ENCODE measurements at regions not wholly inside any gene's neighbourhood (a gene's known extent, or its start where the extent isn't known, plus 50 kb on each side); places are given as distances from the start of the nearest gene placed in this dataset.

DNA sequence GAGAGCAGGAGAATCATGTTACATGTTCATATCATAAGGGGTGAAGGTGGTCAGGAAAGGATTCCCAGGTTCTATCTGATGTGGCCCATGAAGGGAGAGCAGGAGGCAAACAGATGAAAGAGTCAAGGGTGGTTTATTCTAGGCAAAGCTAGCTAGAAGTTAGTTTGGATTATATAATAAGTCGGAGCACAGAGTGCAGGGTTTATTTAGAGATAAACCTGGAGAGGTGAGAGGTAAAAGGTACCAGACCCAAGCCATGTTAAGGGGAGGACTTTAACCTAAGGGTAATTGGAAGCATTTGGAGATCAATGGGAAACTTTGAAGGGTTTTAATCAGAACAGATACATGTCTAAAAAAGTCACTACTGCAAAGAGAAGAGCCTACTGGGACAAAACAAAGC, 69.2 kb upstream of the LRATD1 start:
- TF ChIP-seq GATA2 (IDR thresholded peaks at IDR 0.05; ENCODE audit: low read depth, low read length) (no peak), GATA3 (IDR thresholded peaks at IDR 0.05; ENCODE audit: low read depth, low read length) (no peak)

Data from SH-SY5Y (cell line).